ENCODE measurements at regions not wholly inside any gene's neighbourhood (a gene's known extent, or its start where the extent isn't known, plus 50 kb on each side); places are given as distances from the start of the nearest gene placed in this dataset.

DNA sequence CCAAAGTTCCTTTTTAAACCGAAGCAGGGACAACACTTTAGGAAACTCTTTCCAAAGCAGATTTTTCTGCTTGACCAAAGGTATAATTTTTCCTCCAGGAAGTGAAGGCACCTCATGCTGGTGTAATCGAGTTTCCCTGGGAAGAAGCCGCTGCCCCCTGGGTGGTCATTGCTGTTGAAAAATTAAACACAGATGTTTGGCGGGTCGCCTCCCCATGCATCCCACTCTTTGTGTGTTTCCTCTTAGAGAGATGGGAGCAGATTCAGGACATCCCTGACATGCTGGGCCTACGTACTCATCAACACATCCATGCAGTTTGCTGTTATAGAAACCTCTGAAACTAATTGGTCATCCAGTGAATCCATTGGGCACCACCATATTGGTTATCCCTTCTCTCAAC lies 179.2 kb upstream of the HCCS start:
- no peak overlapping the region for H2AK5ac ChIP-seq (ENCODE audit: low read length, severe bottlenecking)
- no peak overlapping the region for H3K4me2 ChIP-seq (ENCODE audit: low read length, poor library complexity, severe bottlenecking)
- WGBS = 100% methylated on average over 4 of the region's 6 CpGs
- no peak overlapping the region for H3K4ac ChIP-seq (ENCODE audit: low read depth in 1 of 2, low read length in 2 of 2)
- H4K91ac ChIP-seq (ENCODE audit: low read length) = no peak overlapping the region
- H3K79me1 ChIP-seq (replicated peaks; ENCODE audit: low read length, poor library complexity, severe bottlenecking) = no peaks in the 10 kb centered on the region
- H3K23ac ChIP-seq (ENCODE audit: low read length in 2 of 2) = no peak overlapping the region
- H3K14ac ChIP-seq (ENCODE audit: low read length in 2 of 2) = no peak overlapping the region
- no peak overlapping the region for H3K18ac ChIP-seq (ENCODE audit: low read depth in 1 of 2, low read length in 2 of 2)
- H3K27ac ChIP-seq (ENCODE audit: low read length, poor library complexity, severe bottlenecking) = no peak overlapping the region
- no peak overlapping the region for H2AFZ ChIP-seq (ENCODE audit: low read depth, low read length)
- no peak overlapping the region for H2BK12ac ChIP-seq (ENCODE audit: low read length in 2 of 2)
- H2BK120ac ChIP-seq (ENCODE audit: low read depth, low read length) = no peak overlapping the region
- no peaks in the 10 kb centered on the region for H3K4me1 ChIP-seq (ENCODE audit: control insufficient read depth, insufficient read depth, low read depth, low read length)
- no peaks in the 10 kb centered on the region for H3K27me3 ChIP-seq (ENCODE audit: control insufficient read depth in 1 of 2, insufficient read depth in 1 of 2, low read length in 2 of 2)
- H2BK15ac ChIP-seq (ENCODE audit: low read depth, poor library complexity, severe bottlenecking) = no peak overlapping the region
- H3K9me3 ChIP-seq (ENCODE audit: control insufficient read depth, low read length) = no peaks in the 10 kb centered on the region
- no peak overlapping the region for H4K8ac ChIP-seq (ENCODE audit: low read length)
- DNase-seq = no peak
- no peak overlapping the region for H2BK5ac ChIP-seq (ENCODE audit: low read depth, low read length, poor library complexity, severe bottlenecking)
- no peak overlapping the region for H3K9ac ChIP-seq (ENCODE audit: low read length)
- H3K36me3 ChIP-seq (ENCODE audit: control insufficient read depth in 1 of 2, insufficient read depth in 2 of 2, low read depth in 1 of 2, low read length in 2 of 2) = no peaks in the 10 kb centered on the region
- H3K4me3 ChIP-seq (ENCODE audit: insufficient read depth in 1 of 2, low read depth in 1 of 2, low read length in 2 of 2) = no peak overlapping the region

DNA sequence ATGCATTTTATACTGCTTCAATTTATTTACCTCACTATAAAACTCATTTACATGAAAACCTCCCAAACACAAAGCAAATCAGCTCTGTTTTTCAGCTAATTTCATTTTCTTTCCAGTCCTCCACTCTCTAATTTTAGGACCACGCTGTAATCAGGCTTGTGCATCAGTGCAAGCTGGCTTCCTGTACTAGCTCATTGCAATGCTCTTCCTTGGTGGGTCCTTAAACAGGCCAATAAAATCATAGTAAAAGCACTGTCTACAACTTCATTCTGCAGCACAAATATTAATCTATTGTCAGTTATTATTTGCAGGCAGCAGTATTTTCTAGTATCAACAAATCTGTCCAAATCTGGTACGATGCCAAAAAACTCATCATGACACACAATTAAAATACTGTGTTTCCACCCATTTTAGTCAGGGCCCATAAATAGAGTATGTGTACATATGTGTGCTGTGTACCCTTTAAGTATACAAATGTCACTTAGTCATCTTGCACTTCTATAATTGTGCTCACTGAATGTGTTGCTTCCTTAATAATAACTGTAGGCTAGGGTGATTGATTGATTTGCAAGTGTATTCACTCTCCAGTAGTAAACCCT lies 178.2 kb upstream of the HCCS start:
- no peak overlapping the region for H2AK5ac ChIP-seq (ENCODE audit: low read length, severe bottlenecking)
- 89% methylated on average over 1 of the region's 2 CpGs for WGBS
- H3K4me2 ChIP-seq (ENCODE audit: low read length, poor library complexity, severe bottlenecking) = no peak overlapping the region
- H3K9ac ChIP-seq (ENCODE audit: low read length) = no peak overlapping the region
- H3K4ac ChIP-seq (ENCODE audit: low read depth in 1 of 2, low read length in 2 of 2) = no peak overlapping the region
- H4K91ac ChIP-seq (ENCODE audit: low read length) = no peak overlapping the region
- H3K79me1 ChIP-seq (replicated peaks; ENCODE audit: low read length, poor library complexity, severe bottlenecking) = no peaks in the 10 kb centered on the region
- no peak overlapping the region for H2BK12ac ChIP-seq (ENCODE audit: low read length in 2 of 2)
- H3K23ac ChIP-seq (ENCODE audit: low read length in 2 of 2) = no peak overlapping the region
- no peaks in the 10 kb centered on the region for H3K4me1 ChIP-seq (ENCODE audit: control insufficient read depth, insufficient read depth, low read depth, low read length)
- DNase-seq = peak; percentile 13
- H3K9me3 ChIP-seq (ENCODE audit: control insufficient read depth, low read length) = no peaks in the 10 kb centered on the region
- no peak overlapping the region for H2BK120ac ChIP-seq (ENCODE audit: low read depth, low read length)
- H3K4me3 ChIP-seq (ENCODE audit: insufficient read depth in 1 of 2, low read depth in 1 of 2, low read length in 2 of 2) = no peak overlapping the region
- no peak overlapping the region for H2BK5ac ChIP-seq (ENCODE audit: low read depth, low read length, poor library complexity, severe bottlenecking)
- H2BK15ac ChIP-seq (ENCODE audit: low read depth, poor library complexity, severe bottlenecking) = no peak overlapping the region
- no peak overlapping the region for H2AFZ ChIP-seq (ENCODE audit: low read depth, low read length)
- H3K14ac ChIP-seq (ENCODE audit: low read length in 2 of 2) = no peak overlapping the region
- no peak overlapping the region for H3K18ac ChIP-seq (ENCODE audit: low read depth in 1 of 2, low read length in 2 of 2)
- no peak overlapping the region for H3K27ac ChIP-seq (ENCODE audit: low read length, poor library complexity, severe bottlenecking)
- no peak overlapping the region for H4K8ac ChIP-seq (ENCODE audit: low read length)
- no peaks in the 10 kb centered on the region for H3K36me3 ChIP-seq (ENCODE audit: control insufficient read depth in 1 of 2, insufficient read depth in 2 of 2, low read depth in 1 of 2, low read length in 2 of 2)
- H3K27me3 ChIP-seq (ENCODE audit: control insufficient read depth in 1 of 2, insufficient read depth in 1 of 2, low read length in 2 of 2) = no peaks in the 10 kb centered on the region

DNA sequence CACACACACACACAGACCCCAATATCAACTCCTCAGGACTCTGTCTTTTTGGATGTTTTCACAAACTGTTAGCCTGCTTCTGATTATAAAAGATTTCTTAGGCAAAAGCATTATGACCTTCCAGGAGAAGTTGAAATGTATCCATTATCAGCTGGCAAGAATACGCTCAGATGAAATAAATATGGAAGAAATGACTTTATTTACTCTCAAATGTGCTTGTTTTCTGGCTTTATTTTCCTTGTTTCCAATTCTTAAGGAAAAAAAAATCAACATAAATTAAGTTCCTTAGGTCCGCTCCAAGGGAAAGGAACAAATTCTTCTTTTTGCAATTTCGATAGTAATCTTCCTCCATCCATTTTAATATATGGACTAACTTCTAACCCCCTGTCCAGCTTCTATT lies 175.6 kb upstream of the HCCS start:
- Histone ChIP-seq H3K4me3 (ENCODE audit: insufficient read depth in 1 of 2, low read depth in 1 of 2, low read length in 2 of 2) (no peak overlapping the region), H3K4me1 (ENCODE audit: control insufficient read depth, insufficient read depth, low read depth, low read length) (no peaks in the 10 kb centered on the region), H4K91ac (ENCODE audit: low read length) (no peak overlapping the region), H3K14ac (ENCODE audit: low read length in 2 of 2) (no peak overlapping the region), H3K36me3 (ENCODE audit: control insufficient read depth in 1 of 2, insufficient read depth in 2 of 2, low read depth in 1 of 2, low read length in 2 of 2) (no peaks in the 10 kb centered on the region), H3K23ac (ENCODE audit: low read length in 2 of 2) (no peak overlapping the region), H3K18ac (ENCODE audit: low read depth in 1 of 2, low read length in 2 of 2) (no peak overlapping the region), H2BK12ac (ENCODE audit: low read length in 2 of 2) (no peak overlapping the region), H2AK5ac (ENCODE audit: low read length, severe bottlenecking) (no peak overlapping the region), H2BK120ac (ENCODE audit: low read depth, low read length) (no peak overlapping the region), H2AFZ (ENCODE audit: low read depth, low read length) (no peak overlapping the region), H2BK15ac (ENCODE audit: low read depth, poor library complexity, severe bottlenecking) (no peak overlapping the region), H4K8ac (ENCODE audit: low read length) (no peak overlapping the region), H3K4me2 (ENCODE audit: low read length, poor library complexity, severe bottlenecking) (no peak overlapping the region), H2BK5ac (ENCODE audit: low read depth, low read length, poor library complexity, severe bottlenecking) (no peak overlapping the region), H3K9ac (ENCODE audit: low read length) (no peak overlapping the region), H3K4ac (ENCODE audit: low read depth in 1 of 2, low read length in 2 of 2) (no peak overlapping the region), H3K9me3 (ENCODE audit: control insufficient read depth, low read length) (no peaks in the 10 kb centered on the region), H3K27ac (ENCODE audit: low read length, poor library complexity, severe bottlenecking) (no peak overlapping the region), H3K27me3 (ENCODE audit: control insufficient read depth in 1 of 2, insufficient read depth in 1 of 2, low read length in 2 of 2) (no peaks in the 10 kb centered on the region), H3K79me1 (replicated peaks; ENCODE audit: low read length, poor library complexity, severe bottlenecking) (no peaks in the 10 kb centered on the region)
- no CpG with 5 or more reads among the region's 3 CpGs for WGBS
- DNase-seq = no peak

DNA sequence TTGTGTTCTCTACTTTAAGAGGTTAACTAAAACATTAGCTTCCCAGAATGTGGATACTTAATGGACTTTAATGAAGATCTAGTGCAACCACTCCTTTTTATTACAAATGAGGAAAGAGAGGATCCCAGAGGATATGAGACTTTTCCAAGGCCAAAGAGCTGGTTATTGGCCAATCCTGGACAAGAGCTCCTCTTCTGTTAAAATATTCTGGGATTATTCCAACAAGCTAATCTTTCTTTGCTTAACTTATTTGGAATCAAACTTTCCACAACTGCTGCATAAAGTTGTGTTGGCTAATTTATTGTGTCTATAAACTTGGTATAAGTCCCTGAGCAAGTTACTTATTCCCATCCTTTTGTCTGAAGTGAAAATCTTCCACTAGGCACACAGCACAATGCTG lies 174.2 kb upstream of the HCCS start:
- Histone ChIP-seq H3K18ac (ENCODE audit: low read depth in 1 of 2, low read length in 2 of 2) (no peak overlapping the region), H2BK12ac (ENCODE audit: low read length in 2 of 2) (no peak overlapping the region), H3K79me1 (replicated peaks; ENCODE audit: low read length, poor library complexity, severe bottlenecking) (no peaks in the 10 kb centered on the region), H2BK5ac (ENCODE audit: low read depth, low read length, poor library complexity, severe bottlenecking) (no peak overlapping the region), H3K14ac (ENCODE audit: low read length in 2 of 2) (no peak overlapping the region), H2BK120ac (ENCODE audit: low read depth, low read length) (no peak overlapping the region), H2BK15ac (ENCODE audit: low read depth, poor library complexity, severe bottlenecking) (no peak overlapping the region), H3K36me3 (ENCODE audit: control insufficient read depth in 1 of 2, insufficient read depth in 2 of 2, low read depth in 1 of 2, low read length in 2 of 2) (no peaks in the 10 kb centered on the region), H3K27me3 (ENCODE audit: control insufficient read depth in 1 of 2, insufficient read depth in 1 of 2, low read length in 2 of 2) (no peaks in the 10 kb centered on the region), H3K27ac (ENCODE audit: low read length, poor library complexity, severe bottlenecking) (no peak overlapping the region), H3K9ac (ENCODE audit: low read length) (no peak overlapping the region), H4K91ac (ENCODE audit: low read length) (no peak overlapping the region), H3K9me3 (ENCODE audit: control insufficient read depth, low read length) (no peaks in the 10 kb centered on the region), H3K23ac (ENCODE audit: low read length in 2 of 2) (no peak overlapping the region), H3K4me2 (ENCODE audit: low read length, poor library complexity, severe bottlenecking) (no peak overlapping the region), H2AK5ac (ENCODE audit: low read length, severe bottlenecking) (no peak overlapping the region), H4K8ac (ENCODE audit: low read length) (no peak overlapping the region), H2AFZ (ENCODE audit: low read depth, low read length) (no peak overlapping the region), H3K4ac (ENCODE audit: low read depth in 1 of 2, low read length in 2 of 2) (no peak overlapping the region), H3K4me3 (ENCODE audit: insufficient read depth in 1 of 2, low read depth in 1 of 2, low read length in 2 of 2) (no peak overlapping the region), H3K4me1 (ENCODE audit: control insufficient read depth, insufficient read depth, low read depth, low read length) (no peaks in the 10 kb centered on the region)
- no peak for DNase-seq
